HL-60 (cell line): ENCODE measurements at regions not wholly inside any gene's neighbourhood (a gene's known extent, or its start where the extent isn't known, plus 50 kb on each side); places are given as distances from the start of the nearest gene placed in this dataset.

Source experiments
- POLR2AphosphoS5 ChIP-seq: IDR thresholded peaks from 2 replicates; pipeline ENCODE4 v1.6.1; 2012; ENCODE audit warnings: low read depth
- TF ChIP-seq, protein P1 (sequence below): IDR thresholded peaks from one replicate; pipeline ENCODE4 v1.5.1; 2011; ENCODE audit warnings: low read length, control low read depth, inconsistent platforms; ENCODE audit not compliant: insufficient read depth

DNA sequence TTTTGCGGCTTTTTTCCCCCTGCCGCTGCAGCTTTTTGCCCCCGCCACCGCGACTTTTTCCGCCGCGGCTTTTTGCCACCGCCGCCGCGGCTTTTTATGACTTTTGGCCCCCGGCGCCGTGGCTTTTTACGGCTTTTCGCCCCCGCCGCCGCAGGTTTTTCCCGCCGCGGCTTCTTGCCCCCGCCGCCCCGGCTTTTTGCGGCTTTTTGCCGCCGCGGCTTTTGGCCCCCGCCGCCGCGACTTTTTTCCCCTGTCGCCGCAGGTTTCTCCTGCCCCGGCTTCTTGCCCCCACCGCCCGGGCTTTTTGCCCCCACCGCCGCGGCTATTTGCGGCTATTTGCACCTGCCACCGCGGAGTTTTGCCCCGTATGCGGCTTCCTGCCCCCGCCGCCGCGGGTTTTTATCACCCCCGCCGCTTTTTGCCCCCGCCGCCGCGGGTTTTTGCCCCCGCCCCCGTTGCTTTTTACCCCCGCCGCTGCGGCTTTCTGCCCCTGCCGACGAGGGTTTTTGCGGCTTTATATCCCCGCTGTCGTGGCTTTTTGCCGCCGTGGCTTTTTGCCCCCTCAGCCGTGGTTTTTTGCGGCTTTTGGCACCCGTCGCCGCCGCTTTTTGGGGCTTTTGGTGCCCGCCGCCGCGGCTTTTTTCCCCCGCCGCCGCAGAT, 2750.9 kb downstream of the RPIA start:
- no peak for TF ChIP-seq POLR2AphosphoS5
- TF ChIP-seq, protein P1, sequence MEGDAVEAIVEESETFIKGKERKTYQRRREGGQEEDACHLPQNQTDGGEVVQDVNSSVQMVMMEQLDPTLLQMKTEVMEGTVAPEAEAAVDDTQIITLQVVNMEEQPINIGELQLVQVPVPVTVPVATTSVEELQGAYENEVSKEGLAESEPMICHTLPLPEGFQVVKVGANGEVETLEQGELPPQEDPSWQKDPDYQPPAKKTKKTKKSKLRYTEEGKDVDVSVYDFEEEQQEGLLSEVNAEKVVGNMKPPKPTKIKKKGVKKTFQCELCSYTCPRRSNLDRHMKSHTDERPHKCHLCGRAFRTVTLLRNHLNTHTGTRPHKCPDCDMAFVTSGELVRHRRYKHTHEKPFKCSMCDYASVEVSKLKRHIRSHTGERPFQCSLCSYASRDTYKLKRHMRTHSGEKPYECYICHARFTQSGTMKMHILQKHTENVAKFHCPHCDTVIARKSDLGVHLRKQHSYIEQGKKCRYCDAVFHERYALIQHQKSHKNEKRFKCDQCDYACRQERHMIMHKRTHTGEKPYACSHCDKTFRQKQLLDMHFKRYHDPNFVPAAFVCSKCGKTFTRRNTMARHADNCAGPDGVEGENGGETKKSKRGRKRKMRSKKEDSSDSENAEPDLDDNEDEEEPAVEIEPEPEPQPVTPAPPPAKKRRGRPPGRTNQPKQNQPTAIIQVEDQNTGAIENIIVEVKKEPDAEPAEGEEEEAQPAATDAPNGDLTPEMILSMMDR = no peak
